OCI-LY1 (cell line): ENCODE measurements at regions not wholly inside any gene's neighbourhood (a gene's known extent, or its start where the extent isn't known, plus 50 kb on each side); places are given as distances from the start of the nearest gene placed in this dataset.

Source experiments
- H2AFZ ChIP-seq: fragments of 200-600 bp; sonication (generic), shearing (Covaris generic); 2 replicates; pipeline ENCODE4 v1.6.0; 2014; ENCODE audit warnings: antibody characterized with exemption, mild to moderate bottlenecking, low read length
- H3F3A ChIP-seq: fragments of 200-600 bp; sonication (generic), shearing (Covaris generic); 2 replicates; pipeline ENCODE4 v1.6.0; 2014; ENCODE audit warnings: mild to moderate bottlenecking, antibody characterized with exemption, low read length, moderate library complexity; ENCODE audit not compliant: insufficient read depth
- H3K27ac ChIP-seq: fragments of 200-600 bp; sonication (generic); 2 replicates; pipeline ENCODE4 v1.5.1; 2014; ENCODE audit warnings: low read length, mixed run types, mild to moderate bottlenecking, low read depth; ENCODE audit not compliant: poor library complexity, severe bottlenecking
- H3K27me3 ChIP-seq: fragments of 200-600 bp; sonication (generic); 2 replicates; pipeline ENCODE4 v1.6.0; 2014; ENCODE audit warnings: antibody characterized with exemption, mild to moderate bottlenecking, low read length, moderate library complexity; ENCODE audit not compliant: insufficient read depth
- H3K36me3 ChIP-seq: fragments of 200-600 bp; sonication (generic); 2 replicates; pipeline ENCODE4 v1.6.1; 2014; ENCODE audit warnings: mild to moderate bottlenecking, antibody characterized with exemption, low read length, moderate library complexity, mixed read lengths; ENCODE audit not compliant: insufficient read depth
- H3K4me1 ChIP-seq: fragments of 200-600 bp; sonication (generic); 2 replicates; pipeline ENCODE4 v1.5.1; 2014; ENCODE audit warnings: mild to moderate bottlenecking, low read length, moderate library complexity; ENCODE audit not compliant: insufficient read depth, severe bottlenecking
- H3K4me2 ChIP-seq: fragments of 200-600 bp; sonication (generic), shearing (Covaris generic); 2 replicates; pipeline ENCODE4 v1.6.1; 2014; ENCODE audit warnings: low read length
- H3K4me3 ChIP-seq: fragments of 200-600 bp; sonication (generic); 2 replicates; pipeline ENCODE4 v1.5.1; 2014; ENCODE audit warnings: low read length, low read depth, mild to moderate bottlenecking, mixed read lengths; ENCODE audit not compliant: poor library complexity, severe bottlenecking
- H3K79me2 ChIP-seq: fragments of 200-600 bp; shearing (Covaris generic); 2 replicates; pipeline ENCODE4 v1.6.1; 2016; ENCODE audit warnings: mixed run types, low read length, mixed read lengths; ENCODE audit not compliant: insufficient read depth
- H3K9ac ChIP-seq: fragments of 200-600 bp; sonication (generic), shearing (Covaris generic); 2 replicates; pipeline ENCODE4 v1.6.1; 2014; ENCODE audit warnings: mild to moderate bottlenecking, low read length, mixed read lengths
- H3K9me2 ChIP-seq: fragments of 200-600 bp; sonication (generic), shearing (Covaris generic); 2 replicates; pipeline ENCODE4 v1.6.1; 2014; ENCODE audit warnings: low read depth, mild to moderate bottlenecking, low read length, mixed read lengths
- H3K9me3 ChIP-seq: fragments of 200-600 bp; shearing (Covaris generic); 2 replicates; pipeline ENCODE4 v1.6.1; 2014; ENCODE audit warnings: low read length, mixed read lengths
- H4K20me1 ChIP-seq: fragments of 200-600 bp; sonication (generic), shearing (Covaris generic); 2 replicates; pipeline ENCODE4 v1.6.0; 2016; ENCODE audit warnings: mild to moderate bottlenecking, low read length; ENCODE audit not compliant: insufficient read depth
- CTCF ChIP-seq: fragments of 200-600 bp; sonication (generic), shearing (Covaris generic); IDR thresholded peaks from 2 replicates; pipeline ENCODE4 v1.5.1; 2017; ENCODE audit warnings: mild to moderate bottlenecking, antibody characterized with exemption, low read length, moderate library complexity, mixed read lengths
- EZH2 ChIP-seq: fragments of 200-600 bp; sonication (generic), shearing (Covaris generic); IDR thresholded peaks from 2 replicates; pipeline ENCODE4 v1.8.0; 2017; ENCODE audit warnings: borderline replicate concordance, mixed run types, mild to moderate bottlenecking, antibody characterized with exemption, low read length, moderate library complexity, mixed read lengths

GRCh38 chr6:91539456-91539855, 952.6 kb upstream of the MAP3K7 start:
- Histone ChIP-seq H2AFZ (no peak overlapping the region), H3K36me3 (no peaks in the 10 kb centered on the region), H3K27ac (no peak overlapping the region), H3K9me2 (no peaks in the 10 kb centered on the region), H3F3A (no peaks in the 10 kb centered on the region), H3K4me1 (no peaks in the 10 kb centered on the region), H3K9me3 (no peaks in the 10 kb centered on the region), H3K79me2 (no peaks in the 10 kb centered on the region), H3K9ac (no peak overlapping the region), H3K4me2 (no peak overlapping the region), H3K27me3 (no peaks in the 10 kb centered on the region), H4K20me1 (no peaks in the 10 kb centered on the region), H3K4me3 (no peak overlapping the region)
- no peak for TF ChIP-seq CTCF
- no peak for TF ChIP-seq EZH2

GRCh38 chr6:91538622-91539021, 951.8 kb upstream of the MAP3K7 start:
- no peak for TF ChIP-seq EZH2
- no peak for TF ChIP-seq CTCF
- H3K9ac ChIP-seq = no peak overlapping the region
- no peaks in the 10 kb centered on the region for H3K27me3 ChIP-seq
- H3K9me3 ChIP-seq = no peaks in the 10 kb centered on the region
- no peaks in the 10 kb centered on the region for H3K9me2 ChIP-seq
- H3K4me1 ChIP-seq = no peaks in the 10 kb centered on the region
- H3K36me3 ChIP-seq = no peaks in the 10 kb centered on the region
- H2AFZ ChIP-seq = no peak overlapping the region
- H3K79me2 ChIP-seq = no peaks in the 10 kb centered on the region
- H3K27ac ChIP-seq = no peak overlapping the region
- no peak overlapping the region for H3K4me3 ChIP-seq
- no peaks in the 10 kb centered on the region for H3F3A ChIP-seq
- no peak overlapping the region for H3K4me2 ChIP-seq
- H4K20me1 ChIP-seq = no peaks in the 10 kb centered on the region

- no peak overlapping the region for H3K9ac ChIP-seq
- no peak overlapping the region for H3K4me3 ChIP-seq
- H3K9me3 ChIP-seq = no peaks in the 10 kb centered on the region
- H2AFZ ChIP-seq = no peak overlapping the region
- H3K27ac ChIP-seq = no peak overlapping the region
- no peaks in the 10 kb centered on the region for H3K9me2 ChIP-seq
- TF ChIP-seq EZH2 = no peak
- peak; percentile 23; the same call in 1 of the 2 replicates for TF ChIP-seq CTCF
- no peaks in the 10 kb centered on the region for H3F3A ChIP-seq
- H3K36me3 ChIP-seq = no peaks in the 10 kb centered on the region
- H3K79me2 ChIP-seq = no peaks in the 10 kb centered on the region
- no peaks in the 10 kb centered on the region for H3K4me1 ChIP-seq
- no peak overlapping the region for H3K4me2 ChIP-seq
- H3K27me3 ChIP-seq = no peaks in the 10 kb centered on the region
- H4K20me1 ChIP-seq = no peaks in the 10 kb centered on the region
Measured at GRCh38 chr6:91534614-91535013, 947.7 kb upstream of the MAP3K7 start.
